NCI-H345 treated with DMSO at 0.1 percent for 48 hours (cell line): ENCODE measurements at regions not wholly inside any gene's neighbourhood (a gene's known extent, or its start where the extent isn't known, plus 50 kb on each side); places are given as distances from the start of the nearest gene placed in this dataset.

Experiments used
- DNase-seq: peaks from one replicate; lab custom pipeline; 2025; ENCODE audit not compliant: unreplicated experiment; lab: John Stamatoyannopoulos, UW

GRCh38 chr12:116455540-116456329, 103.4 kb upstream of the MAP1LC3B2 start:
- no peak for DNase-seq

- no peak for DNase-seq
Observed at GRCh38 chr12:116456330-116457082, 102.7 kb upstream of the MAP1LC3B2 start.

GRCh38 chr12:116458492-116458891, 100.7 kb upstream of the MAP1LC3B2 start:
- DNase-seq = no peak

GRCh38 chr12:116459011-116459875, 99.9 kb upstream of the MAP1LC3B2 start:
- no peak for DNase-seq

GRCh38 chr12:116459916-116460663, 99.1 kb upstream of the MAP1LC3B2 start:
- DNase-seq = no peak

GRCh38 chr12:116461060-116461459, 98.1 kb upstream of the MAP1LC3B2 start:
- no peak for DNase-seq

DNA sequence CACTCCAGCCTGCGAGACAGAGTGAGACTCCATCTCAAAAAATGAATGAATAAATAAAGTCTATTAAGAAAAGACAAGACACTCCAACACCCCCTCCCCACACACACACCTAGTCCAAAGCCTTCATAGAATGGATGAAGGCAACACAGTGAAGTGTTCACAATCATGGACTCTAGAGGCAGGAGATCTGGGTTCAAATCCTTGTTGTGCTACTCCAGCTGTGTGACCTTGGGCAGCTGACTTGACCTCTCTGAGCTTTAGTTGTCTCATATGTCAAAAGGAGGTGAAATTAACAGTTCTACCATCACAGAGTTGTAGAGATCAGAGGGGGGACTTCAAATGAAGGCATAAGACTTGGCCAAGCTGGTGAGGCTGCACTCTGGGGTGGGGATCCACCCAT, 95.8 kb upstream of the MAP1LC3B2 start:
- DNase-seq = no peak

GRCh38 chr12:116465407-116465806, 93.8 kb upstream of the MAP1LC3B2 start:
- DNase-seq = no peak

GRCh38 chr12:116465856-116466255, 93.3 kb upstream of the MAP1LC3B2 start:
- no peak for DNase-seq

- DNase-seq = no peak
Observed at GRCh38 chr12:116466536-116466935, 92.6 kb upstream of the MAP1LC3B2 start.

DNA sequence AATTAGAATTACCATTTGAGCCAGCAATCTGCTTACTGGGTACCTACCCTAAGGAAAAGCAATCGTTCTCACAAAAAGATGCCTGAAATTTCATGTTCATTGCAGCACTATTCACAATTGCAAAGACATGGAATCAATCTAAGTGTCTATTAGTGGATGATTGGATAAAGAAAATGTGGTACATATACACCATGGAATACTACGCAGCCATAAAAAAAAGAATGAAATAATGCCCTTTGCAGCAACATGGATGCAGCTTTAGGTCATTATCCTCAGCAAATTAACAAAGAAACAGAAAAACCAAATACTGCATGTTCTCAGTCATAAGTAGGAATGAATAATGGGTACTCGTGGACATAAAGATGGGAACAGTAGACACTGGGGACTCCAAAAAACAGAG, 89.8 kb upstream of the MAP1LC3B2 start:
- DNase-seq = no peak

DNA sequence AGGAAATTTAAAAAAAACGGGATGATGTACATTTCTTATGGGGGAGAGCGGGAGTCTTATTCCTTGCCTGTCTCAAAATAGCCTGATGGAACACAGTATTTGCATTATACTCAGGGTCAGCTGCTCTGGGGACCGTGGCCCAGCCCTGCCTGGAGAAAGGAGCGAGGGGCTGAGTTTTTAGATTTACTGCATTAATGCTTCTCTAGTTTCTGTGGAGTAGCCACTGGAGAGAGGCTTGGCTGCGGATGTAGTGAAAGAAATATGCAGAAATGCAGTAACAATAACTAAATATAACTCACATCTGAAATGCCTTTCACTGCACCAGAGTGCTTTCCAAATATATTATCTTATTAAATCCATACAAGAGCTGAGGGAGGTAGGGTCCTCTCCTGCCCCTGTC, 87.6 kb upstream of the MAP1LC3B2 start:
- DNase-seq = no peak

- no peak for DNase-seq
Observed at GRCh38 chr12:116472193-116472592, 87.0 kb upstream of the MAP1LC3B2 start.

- no peak for DNase-seq
Observed at GRCh38 chr12:116473416-116473815, 85.8 kb upstream of the MAP1LC3B2 start.

DNA sequence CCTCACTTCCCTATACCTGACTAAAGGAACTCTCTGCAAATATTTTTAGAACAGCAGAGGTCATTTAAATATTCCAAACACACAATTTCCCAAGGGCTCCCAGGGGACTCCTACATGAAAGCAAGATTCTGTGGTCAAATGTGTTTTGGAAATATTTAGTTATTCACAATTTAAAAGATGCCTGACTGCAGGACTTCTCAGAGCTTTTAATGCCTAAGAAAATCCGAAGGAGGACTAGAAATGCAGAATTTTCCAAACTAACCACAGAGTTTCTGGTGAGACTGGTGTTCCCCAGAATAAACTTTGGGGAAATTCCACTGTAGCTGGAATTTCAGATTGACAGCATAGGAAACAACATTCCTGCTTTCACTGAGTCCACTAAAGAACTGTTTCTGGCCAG, 84.8 kb upstream of the MAP1LC3B2 start:
- no peak for DNase-seq

- no peak for DNase-seq
Observed at GRCh38 chr12:116474899-116475298, 84.3 kb upstream of the MAP1LC3B2 start.

DNA sequence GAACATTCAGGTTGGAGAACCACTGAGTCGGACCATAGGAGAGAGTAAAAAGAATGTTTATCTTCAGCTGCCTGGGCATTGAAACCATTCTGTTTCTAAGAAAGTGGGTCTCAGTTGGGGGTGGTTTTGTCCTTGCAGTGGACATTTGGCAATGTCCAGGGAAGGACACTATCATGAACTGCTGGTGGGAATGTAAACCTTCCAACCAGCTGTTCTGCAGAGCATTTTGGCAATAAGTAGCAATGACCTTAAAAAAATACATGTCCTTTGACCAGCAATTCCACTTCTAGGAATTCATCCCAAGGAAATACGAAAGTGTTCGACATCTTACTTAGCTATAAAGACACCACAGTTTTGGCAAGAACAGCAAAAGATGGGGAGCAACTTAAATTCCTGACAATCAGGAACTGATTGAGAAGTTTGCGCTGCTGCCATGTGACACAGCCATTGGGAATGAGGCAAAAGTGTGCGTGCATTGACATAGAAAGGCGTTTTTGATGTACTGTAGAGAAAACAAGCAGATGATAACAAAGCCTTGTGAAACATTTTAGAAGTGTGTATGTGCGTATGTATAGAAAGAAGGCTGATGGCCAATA, 82.9 kb upstream of the MAP1LC3B2 start:
- DNase-seq = no peak

GRCh38 chr12:116478243-116478773, 80.9 kb upstream of the MAP1LC3B2 start:
- no peak for DNase-seq

GRCh38 chr12:116480210-116480810, 78.9 kb upstream of the MAP1LC3B2 start:
- no peak for DNase-seq

DNA sequence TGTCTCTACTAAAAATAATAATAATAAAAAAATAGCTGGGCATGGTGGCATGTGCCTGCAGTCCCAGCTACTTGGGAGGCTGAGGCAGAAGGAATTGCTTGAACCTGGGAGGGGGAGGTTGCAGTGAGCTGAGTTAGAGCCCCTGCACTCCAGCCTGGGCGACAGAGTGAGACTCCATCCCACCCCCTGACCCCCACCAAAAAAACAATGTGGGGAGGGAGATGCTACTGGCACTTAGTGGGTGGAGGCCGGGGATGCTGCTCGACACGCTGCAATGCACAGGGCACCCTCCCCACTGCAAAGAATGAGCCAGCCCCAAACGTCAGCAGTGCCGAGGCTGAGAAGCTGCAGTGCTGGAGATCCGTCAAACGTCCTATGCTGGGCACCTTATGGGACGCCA, 77.5 kb upstream of the MAP1LC3B2 start:
- DNase-seq = no peak
